ENCODE measurements at regions not wholly inside any gene's neighbourhood (a gene's known extent, or its start where the extent isn't known, plus 50 kb on each side); places are given as distances from the start of the nearest gene placed in this dataset.

DNA sequence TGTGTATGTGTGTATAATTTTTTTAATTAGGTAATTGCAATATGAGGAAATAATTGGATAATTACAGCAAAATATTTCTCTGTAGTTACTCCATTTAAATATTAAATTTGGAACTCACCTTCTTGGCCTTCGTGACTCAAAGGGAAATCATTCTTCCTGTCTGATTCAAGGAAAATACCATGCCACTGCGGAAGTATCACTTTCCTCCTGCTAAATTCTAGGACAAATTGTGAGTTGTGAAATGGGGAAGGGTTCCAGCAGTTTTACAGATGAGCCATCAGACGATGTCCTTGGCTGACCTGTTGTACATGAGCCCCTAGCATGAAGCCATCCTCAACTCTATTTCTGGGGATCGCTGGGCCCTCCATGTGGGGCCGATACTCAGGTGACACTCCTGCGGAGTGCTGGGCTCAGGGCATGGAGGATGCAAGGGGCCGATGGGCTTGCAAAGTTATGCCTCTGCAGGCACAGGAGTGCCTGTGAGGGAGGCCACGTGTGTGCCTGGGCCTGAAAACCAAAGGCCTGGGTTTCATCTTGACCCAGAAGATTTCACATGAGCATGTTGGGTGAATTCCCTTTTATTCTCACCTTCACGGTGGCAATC, 179.6 kb upstream of the TCERG1L start:
- DNase-seq = no peak

- DNase-seq = no peak
Measured at GRCh38 chr10:131492211-131492857, 180.8 kb upstream of the TCERG1L start.

DNA sequence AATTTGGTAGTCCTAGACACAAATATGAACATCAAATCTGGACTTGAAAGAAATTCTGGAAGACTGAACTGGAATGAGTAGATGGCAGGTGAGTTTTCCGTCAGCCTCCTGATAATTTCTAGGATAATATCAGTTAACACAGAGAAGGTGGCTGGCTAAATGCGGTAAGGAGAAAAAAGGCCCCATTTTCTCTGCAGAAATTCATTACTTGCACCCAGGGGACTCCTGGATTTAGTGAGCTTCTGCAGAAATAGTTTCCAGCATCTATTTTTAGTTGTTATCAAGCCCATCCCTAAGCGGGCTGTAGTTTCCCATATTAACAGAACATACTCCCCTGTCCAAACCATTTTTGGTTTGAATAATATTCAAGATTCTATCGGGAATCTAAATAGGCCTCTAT, 181.9 kb upstream of the TCERG1L start:
- no peak for DNase-seq

DNA sequence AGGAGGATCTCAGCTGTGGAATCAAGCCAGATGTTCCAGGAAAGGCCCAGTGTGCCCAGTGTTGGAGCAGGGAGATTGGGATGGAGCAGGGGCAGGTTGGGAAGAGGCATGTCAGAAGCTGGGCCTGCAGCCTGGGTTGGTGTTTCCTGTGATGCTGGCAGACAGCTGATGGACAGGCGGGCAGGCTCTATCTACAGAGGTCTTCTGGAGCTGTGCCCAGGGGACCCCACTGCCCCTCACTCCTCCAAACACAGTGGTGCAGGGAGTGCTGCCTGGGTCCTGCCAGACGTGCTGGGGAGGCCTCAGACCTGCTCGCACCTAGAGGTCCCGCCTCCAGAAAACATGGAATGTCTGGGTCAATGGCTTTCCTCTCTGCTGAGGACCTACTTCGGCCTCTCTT, 182.9 kb upstream of the TCERG1L start:
- DNase-seq = no peak

DNA sequence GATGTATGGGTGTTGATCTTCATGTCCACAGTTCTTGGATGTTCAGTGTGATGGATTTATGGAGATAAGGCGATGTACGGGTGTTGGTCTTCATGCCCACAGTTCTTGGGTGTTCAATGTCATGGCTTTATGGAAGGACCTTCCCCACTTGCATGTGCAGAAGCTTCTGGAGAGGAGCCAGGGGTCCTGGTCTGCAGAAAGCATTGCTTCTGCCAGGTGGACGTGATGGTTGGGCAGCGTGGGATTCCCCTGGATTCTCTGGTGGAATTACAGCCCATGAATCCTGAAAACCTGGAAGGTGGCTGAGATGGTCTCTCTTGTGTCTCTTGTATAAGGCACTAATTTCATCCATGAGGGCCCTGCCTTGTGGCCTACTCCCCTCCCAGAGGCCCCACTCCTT, 183.7 kb upstream of the TCERG1L start:
- DNase-seq = no peak

GRCh38 chr10:131495892-131496291, 184.4 kb upstream of the TCERG1L start:
- DNase-seq = no peak

DNA sequence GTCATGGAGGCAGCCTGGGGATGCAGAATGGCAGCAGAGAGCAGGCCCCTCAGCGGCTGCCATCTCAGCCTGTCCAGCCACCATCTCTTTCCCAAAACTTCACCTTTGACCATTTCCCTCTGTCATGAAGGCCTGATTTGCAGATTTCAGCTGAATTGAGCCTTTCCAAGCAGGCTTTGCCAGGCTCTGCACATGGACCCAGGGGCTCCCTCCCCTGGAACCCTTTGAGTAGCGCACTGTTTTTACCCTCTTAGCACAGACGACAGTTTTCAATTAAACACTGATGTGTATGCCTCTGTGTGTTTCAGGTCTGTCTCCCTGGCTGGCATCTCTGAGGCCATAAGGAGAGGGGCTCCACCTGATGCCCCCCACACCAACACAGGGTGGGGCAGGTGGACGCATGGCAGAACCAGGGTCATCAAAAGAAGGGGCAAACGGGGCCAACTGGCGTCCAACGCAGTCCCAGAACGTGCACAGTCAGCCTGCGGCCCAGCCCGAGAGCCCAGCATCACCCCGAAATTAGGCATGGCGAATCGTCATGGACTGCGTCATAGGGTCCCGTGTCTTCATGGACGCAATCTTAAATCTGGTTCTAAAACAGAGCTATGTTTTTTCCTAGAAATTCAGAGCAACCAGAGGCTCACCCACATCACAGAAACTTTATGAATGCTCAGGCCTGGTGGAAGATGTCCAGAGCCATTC, 185.0 kb upstream of the TCERG1L start:
- no peak for DNase-seq

DNA sequence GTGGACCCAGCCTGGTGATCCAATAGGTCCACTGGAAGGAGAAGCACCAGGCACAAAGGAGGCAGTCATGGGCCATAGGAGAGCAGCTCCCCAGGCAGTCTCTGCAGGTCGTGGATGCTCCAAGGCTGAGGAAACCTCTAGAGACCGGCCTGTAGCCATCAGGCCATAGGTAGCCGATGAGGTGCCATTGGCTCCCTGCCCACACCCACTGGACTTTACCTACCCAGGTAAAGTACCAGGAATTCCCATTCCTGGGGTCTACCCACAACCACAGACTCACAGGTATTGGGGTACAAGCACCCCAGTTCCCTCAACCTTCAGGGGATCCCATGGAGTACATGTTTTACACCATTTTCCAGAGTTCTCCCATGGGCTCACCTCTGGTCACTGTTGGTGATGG, 188.0 kb upstream of the TCERG1L start:
- no peak for DNase-seq

DNA sequence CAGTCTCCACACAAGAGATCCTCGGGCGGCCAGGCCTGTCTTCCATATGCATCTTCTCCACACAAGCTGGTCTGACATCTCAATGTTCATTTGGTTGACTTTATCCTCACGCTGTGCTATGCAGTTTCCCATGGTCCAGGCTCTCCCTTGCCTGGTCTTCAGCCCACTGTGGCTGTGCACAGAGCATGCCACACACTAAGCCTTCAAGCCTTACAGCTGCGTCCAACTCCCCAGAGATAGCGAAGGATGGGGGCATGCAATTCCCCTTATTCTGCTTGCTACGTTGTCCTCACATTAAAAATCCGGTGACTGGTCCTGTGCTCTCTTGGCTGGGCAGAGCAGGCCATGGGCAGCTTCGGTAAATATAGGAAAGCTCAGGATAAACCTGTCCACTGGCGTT, 188.7 kb upstream of the TCERG1L start:
- DNase-seq = no peak

DNA sequence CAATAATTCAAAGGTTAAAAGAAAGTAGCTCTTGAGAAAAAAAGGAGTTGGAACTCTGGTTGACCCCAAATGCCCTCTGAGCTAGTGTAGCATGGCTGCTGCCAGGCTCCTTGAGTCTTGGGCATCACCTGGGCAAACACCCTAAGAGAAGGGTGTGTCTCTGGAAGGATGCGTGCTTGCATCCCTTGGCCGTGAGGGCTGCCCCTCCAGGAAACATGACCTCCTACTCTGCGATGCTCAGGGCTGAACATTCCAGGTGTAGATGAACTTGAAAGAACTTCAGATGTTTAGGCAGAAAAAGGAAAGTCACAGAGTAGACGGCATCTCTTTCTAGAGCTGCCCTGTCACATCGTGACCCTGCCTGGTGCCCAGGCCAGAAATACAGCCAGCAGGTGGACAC, 189.4 kb upstream of the TCERG1L start:
- no peak for DNase-seq

- no peak for DNase-seq
Measured at GRCh38 chr10:131503992-131504391, 192.5 kb upstream of the TCERG1L start.

DNA sequence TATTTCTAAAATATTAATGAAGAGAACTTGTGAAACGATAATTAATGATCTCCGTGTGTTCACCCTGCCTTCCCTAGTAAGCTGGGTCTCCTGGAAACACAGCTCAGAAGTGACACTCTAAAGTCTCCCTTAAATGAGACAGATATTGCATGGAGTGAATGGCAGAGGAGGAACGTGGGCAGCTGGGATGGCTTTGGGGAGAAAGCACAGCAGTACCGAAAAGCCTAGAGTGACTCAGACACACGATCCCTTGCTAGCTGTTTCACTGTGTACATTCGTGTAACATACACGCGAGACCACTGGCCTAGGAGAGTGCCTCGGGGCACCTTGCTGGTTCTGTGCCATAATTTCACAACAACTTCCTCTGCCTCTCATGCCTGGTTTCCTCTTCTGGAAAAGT, 199.9 kb upstream of the TCERG1L start:
- no peak for DNase-seq

DNA sequence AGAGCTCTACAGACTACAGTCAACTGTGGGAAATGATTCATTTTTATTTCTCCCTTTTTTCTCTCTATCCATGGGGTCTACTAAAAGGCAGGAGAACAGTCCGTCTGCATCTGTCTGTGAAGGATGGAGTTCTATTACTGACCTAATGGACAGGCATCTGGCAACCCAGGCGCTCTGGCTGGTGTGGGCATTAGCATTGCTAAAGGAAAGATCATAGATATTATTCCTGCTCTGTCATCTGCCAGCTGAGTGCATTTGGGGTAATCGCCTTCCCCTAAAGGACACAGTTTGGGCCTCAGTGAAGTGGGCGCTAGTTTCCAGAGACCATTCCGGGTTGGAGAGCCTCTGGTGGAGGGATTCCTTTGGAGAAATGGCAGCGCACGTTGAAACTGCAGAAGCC, 201.3 kb upstream of the TCERG1L start:
- DNase-seq = no peak

- no peak for DNase-seq
Measured at GRCh38 chr10:131513445-131513844, 201.9 kb upstream of the TCERG1L start.

DNA sequence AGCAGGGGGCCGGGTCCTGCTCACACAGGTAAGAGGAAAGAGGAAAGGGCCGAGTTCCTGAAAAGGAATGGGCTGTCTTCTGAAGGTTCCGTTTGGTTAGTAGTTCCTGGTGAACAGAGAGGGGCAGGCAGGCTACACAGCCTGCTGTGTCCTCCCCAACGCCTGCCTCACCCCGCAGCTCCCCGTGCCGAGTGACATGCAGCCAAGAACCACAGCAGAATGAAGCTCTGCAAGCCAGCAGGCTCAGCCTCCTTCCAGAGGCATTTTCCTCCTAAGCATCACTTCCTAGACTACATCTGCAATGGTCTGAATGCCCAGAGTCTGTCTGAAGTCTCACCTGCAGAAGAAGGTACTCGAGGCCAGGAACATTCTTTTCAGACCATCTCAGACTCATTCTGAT, 202.4 kb upstream of the TCERG1L start:
- no peak for DNase-seq

- no peak for DNase-seq
Measured at GRCh38 chr10:131514454-131514853, 202.9 kb upstream of the TCERG1L start.

DNA sequence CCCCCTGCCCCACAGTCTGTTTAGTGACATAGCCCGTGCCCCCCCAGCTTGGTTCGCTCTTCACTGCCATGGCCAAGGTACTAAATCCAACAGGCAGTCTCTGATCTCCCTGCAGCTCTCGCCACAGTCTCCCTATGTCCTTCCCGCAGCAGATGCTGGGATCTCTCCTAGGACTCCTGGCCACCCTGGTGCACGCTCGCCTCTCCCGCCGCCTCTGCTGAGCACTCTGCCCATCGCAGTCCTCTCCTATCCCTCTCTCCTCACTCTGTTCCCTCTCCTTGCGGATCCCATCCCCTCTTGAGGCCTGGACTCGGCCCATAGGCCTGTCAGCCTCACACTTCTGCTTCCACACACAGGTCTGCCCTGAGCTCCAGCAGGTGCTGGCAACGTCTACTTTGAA, 204.8 kb upstream of the TCERG1L start:
- DNase-seq = no peak

- DNase-seq = no peak
Measured at GRCh38 chr10:131517781-131518180, 206.3 kb upstream of the TCERG1L start.

DNA sequence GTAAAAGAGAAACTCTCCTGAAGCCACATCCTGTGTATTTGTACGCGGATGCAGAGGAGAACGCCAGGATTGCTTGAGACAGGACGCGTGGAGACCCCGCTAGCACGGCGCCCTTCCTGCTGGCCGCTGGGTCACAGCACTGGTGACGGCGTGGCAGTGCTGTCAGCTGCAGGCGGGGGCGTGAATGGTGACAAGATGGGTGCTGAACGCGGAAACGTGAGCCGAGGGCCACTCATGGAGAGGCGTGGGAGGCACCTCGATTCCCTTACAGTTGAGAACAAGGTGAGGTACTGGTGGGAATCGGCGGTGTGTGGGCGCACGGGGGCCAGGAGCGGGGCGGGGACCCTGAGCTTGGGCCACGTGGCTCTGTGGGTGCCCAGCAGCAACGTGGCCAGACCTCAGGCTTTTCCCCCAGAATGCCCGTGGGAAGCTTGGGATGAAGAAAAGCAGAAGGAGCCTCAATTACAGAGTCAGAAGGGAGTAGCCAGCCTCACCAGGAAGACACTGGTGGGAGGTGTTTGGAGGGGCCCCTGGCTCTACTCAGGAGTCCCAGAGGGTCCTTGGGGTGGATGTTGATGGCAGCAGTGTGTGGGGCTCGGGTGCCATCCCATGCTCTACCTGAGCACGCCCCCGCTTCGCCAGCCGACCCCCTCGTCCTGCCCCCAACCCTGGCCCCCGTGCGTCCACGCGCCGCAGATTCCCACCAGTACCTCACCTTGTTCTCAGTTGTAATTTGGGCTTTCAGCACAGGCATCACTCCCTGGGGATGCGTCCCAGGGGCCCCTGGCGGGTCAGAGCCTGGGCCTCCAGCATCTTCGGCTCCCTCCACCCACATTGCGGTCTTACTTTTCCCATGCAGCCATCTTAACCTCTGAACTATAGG, 208.4 kb upstream of the TCERG1L start:
- DNase-seq = no peak

DNA sequence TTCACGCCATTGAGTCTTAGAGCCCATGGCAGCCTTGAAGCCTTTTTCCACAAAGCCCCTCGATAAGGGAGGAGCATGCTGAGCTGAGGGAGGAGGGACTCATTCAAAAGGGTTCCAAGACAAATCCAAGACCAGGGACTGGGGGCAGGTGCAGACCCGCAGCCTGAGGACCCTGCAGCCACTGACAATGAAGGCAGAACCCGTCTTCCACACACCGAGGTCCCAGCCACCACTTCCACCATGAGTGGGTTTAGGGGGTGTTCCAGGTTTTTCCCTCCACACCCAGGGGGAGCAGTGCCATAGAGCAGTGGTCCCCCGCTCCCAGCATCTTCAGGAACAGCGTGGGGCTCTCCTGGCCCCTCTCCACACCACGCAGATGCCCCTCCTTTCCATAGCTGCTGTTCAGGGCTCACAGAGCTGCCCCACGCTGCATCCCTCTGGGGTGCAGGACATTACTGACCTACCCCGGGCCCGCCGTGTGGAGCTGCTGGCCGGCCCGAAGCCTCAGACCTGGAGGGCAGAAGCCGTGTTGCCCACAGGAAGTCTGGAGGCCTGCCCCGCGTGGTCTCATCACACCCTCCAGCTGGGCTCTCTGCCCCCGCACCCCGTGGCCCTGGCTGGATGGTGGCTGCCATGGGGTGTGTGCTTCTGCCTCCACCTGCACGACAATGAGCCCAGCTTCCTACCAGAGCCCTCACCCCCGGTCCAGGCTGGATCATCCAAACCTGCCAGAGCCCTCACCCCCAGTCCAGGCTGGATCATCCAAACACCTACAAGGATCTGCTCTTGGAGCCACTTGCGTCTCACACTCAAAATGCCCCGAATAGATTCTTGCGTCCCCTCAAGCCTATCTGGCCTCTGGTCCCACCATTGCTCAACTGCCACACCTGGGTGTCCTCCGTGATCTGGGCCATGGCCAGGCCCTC, 220.0 kb upstream of the TCERG1L start:
- no peak for DNase-seq

- no peak for DNase-seq
Measured at GRCh38 chr10:131532291-131532690, 220.8 kb upstream of the TCERG1L start.

- no peak for DNase-seq
Measured at GRCh38 chr10:131532745-131533341, 221.3 kb upstream of the TCERG1L start.

Measured in right hindlimb (tissue), 1 donor.